ENCODE measurements at regions not wholly inside any gene's neighbourhood (a gene's known extent, or its start where the extent isn't known, plus 50 kb on each side); places are given as distances from the start of the nearest gene placed in this dataset.
"Not testable (repeated sequence)": the region's sequence is repeated elsewhere in the genome, so short reads cannot be mapped to it uniquely, and the experiment has no call there.

- no peak for DNase-seq (ENCODE audit: low read depth)
- no peak for TF ChIP-seq CTCF (IDR thresholded peaks at IDR 0.05; ENCODE audit: insufficient read depth, low read depth, low read length, missing control alignments)
- H3K4me3 ChIP-seq (ENCODE audit: low read length): no peak overlapping the region
Observed at GRCh38 chr21:27545754-27546349, 579.0 kb upstream of the ADAMTS5 start.

GRCh38 chr21:27542126-27542525 lies 575.2 kb upstream of the ADAMTS5 start:
- not testable (repeated sequence) for DNase-seq (ENCODE audit: low read depth); H3K4me3 ChIP-seq (ENCODE audit: low read length)

GRCh38 chr21:27536319-27536718 lies 569.4 kb upstream of the ADAMTS5 start:
- TF ChIP-seq CTCF (IDR thresholded peaks at IDR 0.05; ENCODE audit: insufficient read depth, low read depth, low read length, missing control alignments): no peak
- peak; percentile 37 for DNase-seq (ENCODE audit: low read depth)
- no peak overlapping the region for H3K4me3 ChIP-seq (ENCODE audit: low read length)

- TF ChIP-seq CTCF (IDR thresholded peaks at IDR 0.05; ENCODE audit: insufficient read depth, low read depth, low read length, missing control alignments): no peak
- no peak overlapping the region for H3K4me3 ChIP-seq (ENCODE audit: low read length)
- no peak for DNase-seq (ENCODE audit: low read depth)
Observed at GRCh38 chr21:27535188-27535587, 568.3 kb upstream of the ADAMTS5 start.

GRCh38 chr21:27534206-27534605 lies 567.3 kb upstream of the ADAMTS5 start:
- no peak for DNase-seq (ENCODE audit: low read depth)
- TF ChIP-seq CTCF (IDR thresholded peaks at IDR 0.05; ENCODE audit: insufficient read depth, low read depth, low read length, missing control alignments): no peak
- no peak overlapping the region for H3K4me3 ChIP-seq (ENCODE audit: low read length)

GRCh38 chr21:27532076-27532475 lies 565.2 kb upstream of the ADAMTS5 start:
- peak; percentile 56 for DNase-seq (ENCODE audit: low read depth)
- TF ChIP-seq CTCF (IDR thresholded peaks at IDR 0.05; ENCODE audit: insufficient read depth, low read depth, low read length, missing control alignments): no peak
- no peak overlapping the region for H3K4me3 ChIP-seq (ENCODE audit: low read length)

GRCh38 chr21:27528697-27529096 lies 561.8 kb upstream of the ADAMTS5 start:
- no peak overlapping the region for H3K4me3 ChIP-seq (ENCODE audit: low read length)
- DNase-seq (ENCODE audit: low read depth): no peak
- TF ChIP-seq CTCF (IDR thresholded peaks at IDR 0.05; ENCODE audit: insufficient read depth, low read depth, low read length, missing control alignments): no peak
